HG03354 (cell line): ENCODE measurements at regions not wholly inside any gene's neighbourhood (a gene's known extent, or its start where the extent isn't known, plus 50 kb on each side); places are given as distances from the start of the nearest gene placed in this dataset.
"Not testable (repeated sequence)": the region's sequence is repeated elsewhere in the genome, so short reads cannot be mapped to it uniquely, and the experiment has no call there.

Experiments
- ATAC-seq: cut with Tn5 transposase; IDR thresholded peaks from one replicate; pipeline ENCODE4 v1.9.1; 2021; ENCODE audit warnings: mild to moderate bottlenecking; ENCODE audit not compliant: unreplicated experiment, poor library complexity, severe bottlenecking

DNA sequence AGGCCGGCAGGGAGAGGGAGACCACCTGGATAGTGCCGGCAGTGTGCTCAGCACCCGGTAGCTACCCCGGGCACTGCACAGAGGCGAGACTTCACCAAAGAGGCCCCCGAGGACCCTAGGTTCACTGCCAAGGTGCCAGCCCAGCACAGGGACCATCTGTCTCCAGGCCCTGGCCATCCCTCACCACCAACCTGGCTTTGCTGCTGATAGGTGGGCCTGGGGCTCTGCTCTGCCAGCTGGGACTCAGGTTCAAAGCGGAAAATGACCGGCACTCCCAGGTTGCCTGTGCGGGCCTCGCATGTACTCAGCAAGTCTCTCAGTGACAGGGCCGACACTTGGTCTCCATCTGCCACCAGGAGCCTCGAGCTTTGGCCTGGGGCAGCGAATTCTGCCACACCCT lies 812.2 kb downstream of the BRD1 start:
- ATAC-seq, result no peak

DNA sequence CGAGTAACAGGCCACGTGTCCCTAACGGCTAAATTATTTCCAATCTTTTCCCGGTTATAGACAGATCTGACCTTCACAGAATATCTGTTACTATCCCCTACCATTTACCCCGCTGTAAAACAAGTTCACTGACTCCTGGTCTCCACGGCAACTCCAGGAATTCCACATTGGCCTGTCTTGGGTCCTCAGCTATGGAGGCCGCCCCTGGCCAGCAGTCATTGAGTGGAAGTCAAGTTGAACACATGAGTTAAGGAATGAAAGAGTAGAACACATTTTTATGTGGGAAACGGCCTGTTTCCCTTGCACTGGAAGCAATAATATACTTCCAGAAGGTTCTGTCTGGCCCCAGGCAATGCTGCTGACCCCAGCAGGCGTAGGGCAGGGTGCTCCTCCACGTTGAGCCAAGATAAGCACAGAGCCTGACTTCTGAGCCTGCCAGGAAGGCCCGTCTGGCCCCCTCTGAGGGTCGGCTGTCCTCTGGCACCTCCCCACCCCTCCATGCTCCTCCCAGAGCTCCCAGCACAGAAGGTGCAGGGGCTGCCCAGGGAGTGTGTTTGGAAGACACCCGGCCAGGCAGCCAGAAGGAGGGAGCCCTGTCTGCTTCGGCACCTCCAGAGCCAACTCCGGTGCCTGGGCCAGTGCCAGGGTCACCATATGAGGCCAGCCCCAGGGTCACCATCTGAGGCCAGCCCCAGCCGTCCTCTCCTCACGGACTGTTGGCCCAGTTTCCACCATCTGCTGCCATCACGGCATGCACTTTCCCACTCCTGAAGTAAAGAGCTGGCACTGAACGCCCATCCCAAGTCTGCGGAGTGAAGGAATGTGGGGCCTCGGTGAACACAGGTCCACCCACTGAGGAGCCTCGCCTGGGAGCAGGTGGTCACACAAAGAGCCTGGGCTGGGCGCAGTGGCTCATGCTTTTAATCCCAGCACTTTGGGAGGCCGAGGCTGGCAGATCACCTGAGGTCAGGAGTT lies 813.2 kb downstream of the BRD1 start:
- ATAC-seq, result no peak

DNA sequence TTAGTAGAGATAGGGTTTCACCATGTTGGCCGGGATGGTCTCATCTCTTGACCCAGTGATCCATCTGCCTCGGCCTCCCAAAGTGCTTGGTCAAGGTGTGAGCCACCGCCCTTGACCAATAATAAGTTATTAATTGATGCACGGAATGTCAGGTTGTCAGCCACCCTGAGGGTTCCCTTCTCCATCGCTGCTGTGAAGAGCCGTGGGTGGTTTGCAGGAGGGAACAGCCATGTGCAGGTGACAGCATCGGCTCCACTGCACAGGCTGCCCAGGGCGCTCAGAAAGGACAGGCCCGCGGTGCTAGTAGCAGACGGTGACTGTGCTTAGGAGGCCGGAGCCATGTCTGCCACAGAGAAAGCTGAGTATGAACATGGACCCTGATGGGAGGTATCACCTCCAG lies 814.0 kb downstream of the BRD1 start:
- ATAC-seq, result no peak

DNA sequence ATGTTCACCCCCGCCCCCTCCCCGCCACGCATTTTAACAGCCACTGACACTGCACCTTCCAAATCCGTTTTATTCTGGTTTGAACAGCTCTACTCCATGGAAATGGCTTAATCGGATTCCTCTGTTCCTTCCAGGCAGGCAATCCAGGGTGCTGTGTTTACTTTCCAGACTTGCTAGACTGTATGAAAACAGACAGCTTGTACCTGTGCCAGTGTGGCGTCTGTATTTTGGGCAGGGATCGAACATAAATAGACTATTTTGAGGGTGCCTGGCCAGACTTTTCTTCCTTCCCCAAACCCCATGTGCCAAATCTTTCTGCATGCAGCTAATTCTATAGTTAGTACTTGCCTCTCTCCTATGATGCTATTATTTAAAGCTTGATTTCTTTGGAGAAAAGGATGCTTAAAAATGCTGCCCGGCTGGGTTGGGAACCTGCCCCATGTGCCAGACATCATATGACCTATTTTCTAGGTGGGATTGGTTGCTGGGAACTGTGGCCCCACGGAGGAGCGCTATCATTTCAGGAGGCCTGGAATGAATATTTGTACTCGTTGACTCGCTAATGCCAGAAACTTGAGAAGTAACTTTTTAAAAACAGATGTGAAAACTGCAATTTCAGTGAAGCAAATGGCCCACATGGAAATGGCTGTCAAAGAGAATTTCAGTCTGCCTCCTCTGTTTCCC lies 814.8 kb downstream of the BRD1 start:
- no peak for ATAC-seq

DNA sequence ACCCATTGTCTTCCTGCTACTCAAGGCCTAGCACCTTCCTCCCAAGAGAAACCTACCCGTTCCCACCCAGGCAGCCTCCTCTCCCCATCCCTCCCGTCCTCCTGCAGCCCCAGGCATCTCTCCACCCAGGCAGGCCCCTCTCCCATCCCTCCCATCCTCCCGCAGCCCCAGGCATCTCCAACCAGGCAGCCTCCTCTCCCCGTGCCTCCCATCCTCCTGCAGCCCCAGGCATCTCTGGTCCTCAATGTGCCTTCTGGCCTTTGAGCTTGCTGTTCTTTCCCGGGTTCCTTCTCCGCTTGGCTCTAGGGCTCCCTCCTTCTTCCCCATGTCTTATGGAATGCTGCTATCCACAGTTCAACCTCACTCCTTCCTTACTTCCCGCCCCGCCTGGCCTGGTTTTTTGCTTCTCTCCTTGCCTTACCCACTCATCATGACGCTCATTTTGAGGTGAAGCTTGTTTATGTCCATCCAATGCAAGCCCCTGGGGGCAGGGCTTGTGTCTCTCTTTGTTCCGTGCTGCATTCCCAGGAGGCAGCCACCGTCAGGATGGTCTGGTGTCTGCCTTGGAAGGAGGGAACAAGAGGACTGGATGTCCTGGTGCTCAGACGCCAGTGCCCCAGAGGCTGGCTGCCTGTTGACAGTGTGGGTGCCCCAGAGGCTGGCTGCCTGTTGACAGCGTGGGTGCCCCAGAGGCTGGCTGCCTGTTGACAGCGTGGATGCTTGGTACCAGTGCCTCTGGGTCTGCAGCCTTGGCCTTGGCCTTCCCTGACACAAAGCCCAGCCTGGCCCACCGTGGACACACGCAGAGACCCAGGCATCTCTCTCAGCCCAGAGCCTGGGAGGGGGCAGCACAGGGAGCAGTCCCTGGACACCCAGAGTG lies 815.7 kb downstream of the BRD1 start:
- no peak for ATAC-seq

DNA sequence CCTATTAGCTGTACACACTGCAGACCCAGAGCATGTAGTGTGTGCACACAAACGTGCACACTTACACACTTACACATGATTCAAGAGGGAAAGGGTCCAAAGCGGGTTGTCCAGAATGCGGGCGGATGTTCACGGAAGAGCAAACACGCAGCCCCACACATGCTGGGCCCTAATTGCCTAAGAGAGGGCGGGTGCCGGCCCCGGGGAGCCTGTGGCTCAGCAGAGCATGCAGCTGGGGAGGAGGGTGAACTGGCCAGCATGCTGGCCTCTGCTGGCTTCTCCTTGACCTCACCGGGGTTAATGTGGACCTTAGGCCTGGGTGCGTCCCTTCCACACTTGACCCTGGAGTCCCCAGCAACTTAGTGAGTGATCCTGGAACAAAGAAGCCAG lies 816.3 kb downstream of the BRD1 start:
- ATAC-seq, result no peak

DNA sequence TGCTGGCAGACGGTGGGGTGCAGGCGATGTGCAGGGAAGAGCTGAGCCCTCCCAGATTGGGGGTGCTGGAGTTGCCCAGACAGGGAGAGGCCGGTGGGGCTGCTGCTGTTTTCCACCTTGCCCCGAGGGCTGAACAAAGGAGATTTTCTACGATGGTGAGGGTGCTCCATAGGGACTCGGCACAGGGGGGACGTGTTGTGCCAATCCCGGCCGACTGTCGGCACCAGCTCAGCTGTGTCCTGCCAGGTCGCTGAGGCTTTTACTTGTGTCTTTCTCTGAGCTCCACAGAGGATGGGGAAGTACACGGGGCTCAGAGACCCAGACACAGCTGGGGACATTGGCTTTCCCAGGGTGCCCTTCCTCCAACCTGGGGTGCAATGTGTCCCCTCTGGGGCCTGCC lies 816.8 kb downstream of the BRD1 start:
- ATAC-seq, result no peak

DNA sequence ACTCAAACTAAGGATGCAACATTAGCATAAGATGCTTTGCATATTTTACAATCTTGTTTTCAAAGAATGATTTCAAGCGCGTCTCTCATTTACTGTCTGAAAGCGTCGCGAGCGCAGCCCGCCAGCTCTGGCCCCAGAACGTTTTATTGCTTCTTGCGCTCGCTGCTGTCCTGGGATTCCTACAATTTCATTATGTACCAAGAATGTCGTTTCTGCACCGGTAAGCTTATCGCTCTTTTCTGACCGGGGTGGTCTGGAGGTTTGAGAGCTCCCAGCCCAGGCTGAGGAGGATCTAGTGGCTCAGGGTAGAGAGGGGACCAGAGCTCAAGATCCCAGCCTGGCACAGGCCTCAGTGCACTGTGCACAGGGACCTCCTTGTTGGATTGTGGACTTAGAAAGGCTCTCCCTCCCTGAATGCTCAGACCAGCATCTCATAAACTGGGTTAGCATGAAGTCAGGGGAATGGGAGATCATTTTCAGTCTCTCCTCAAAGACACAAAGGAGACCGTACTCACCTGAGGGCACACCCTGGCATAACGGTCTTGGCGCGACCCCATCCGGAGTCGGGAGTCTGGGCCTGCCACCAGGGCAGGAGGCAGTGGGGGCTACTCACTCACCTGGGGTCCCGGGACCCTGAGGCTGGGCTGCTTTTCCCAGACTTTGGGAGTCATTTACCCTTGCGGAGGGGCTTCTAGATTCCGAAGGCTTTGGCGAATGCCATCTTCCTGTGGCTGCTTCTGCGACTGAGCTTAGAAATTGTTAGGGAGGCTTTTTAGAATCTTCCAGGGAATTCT lies 817.4 kb downstream of the BRD1 start:
- ATAC-seq, result no peak

DNA sequence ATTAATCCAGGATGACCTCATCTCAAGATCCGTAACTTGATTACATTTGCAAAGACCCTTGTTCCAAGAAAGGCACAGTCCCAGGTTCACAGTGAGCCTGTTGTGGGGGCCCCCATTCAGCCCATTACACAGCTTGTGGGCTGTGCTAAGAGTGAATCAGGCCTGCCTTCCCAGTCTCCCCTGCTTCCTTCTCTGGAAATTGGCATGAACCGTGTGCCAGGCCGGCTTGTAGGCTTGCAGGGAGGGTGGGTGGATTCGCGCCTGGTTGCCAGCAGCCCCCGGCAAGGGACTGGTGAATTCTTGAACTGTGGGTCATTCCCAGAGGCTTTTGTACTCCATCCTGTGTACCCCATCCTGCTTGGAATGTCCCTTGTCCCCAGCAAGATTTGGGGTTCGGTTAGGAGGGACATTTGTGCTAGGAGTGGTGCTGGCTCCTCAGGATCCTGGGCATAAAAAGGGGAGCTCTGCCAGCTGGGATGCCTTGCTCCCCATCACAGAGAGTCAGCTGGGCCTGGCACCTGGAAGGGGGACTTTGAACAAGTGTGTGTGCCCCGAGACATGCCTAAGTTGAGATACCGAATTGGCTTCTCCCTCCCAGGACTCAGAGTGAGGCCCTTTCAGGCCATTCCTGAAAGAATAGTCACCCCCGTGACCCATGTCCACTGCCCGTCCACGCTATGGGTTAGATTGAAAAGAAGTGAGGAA lies 818.2 kb downstream of the BRD1 start:
- no peak for ATAC-seq

DNA sequence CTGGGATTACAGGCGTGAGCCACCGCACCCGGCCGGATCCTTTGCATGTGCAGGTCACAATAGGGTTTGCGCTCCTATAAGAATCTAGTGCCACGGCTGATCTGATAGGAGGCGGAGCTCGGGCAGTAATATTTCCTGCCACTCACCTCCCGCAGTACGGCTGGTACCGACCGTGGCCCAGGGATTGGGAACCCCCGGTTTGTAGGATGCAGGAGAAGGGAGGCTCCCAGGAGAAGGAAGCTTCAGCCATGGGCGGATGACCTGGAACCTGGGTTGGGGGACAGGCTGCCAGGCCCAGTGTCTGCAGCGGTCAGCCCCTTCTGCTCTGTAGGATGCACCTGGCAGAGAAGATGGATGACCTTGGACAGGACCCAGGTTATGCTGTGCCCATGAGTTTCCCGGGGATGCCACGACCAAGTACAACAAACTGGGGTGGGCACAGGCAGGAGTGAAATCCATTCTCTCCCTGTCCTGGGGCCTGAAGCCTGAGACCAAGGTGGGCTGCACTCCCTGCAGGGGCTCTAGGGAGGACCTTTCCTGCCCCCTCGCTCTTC lies 818.9 kb downstream of the BRD1 start:
- ATAC-seq, result no peak

DNA sequence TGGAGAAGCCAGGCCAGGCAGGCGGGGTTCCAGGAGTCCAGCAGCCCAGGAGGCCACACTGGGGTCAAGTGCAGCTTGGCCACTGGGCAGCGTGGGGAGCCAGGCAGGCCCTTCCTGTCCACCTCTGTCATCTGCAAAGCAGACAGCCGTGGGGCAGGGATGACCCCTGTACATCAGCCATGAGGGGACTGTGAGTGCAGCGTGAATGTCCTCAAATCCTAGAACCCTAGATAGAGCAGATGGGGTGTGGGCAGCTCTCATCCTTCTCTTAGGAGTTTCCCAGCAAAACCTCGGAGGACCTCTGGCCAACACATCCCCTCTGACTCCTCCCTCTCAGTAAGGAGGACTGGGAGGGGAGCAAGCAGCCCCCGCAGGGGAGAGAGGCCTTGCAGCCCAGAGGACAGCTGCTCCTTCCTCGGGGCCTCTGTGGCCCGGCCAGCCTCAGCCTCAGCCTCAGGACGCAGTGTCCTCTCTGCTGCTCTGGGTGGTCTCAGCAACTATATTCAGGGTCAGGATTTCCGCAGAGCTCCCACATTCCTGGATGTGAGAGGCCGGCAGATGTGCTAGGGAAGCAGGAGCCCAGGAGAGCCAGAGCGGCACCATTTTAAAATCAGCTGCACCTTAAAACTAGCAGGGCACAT lies 820.5 kb downstream of the BRD1 start:
- ATAC-seq, result no peak

DNA sequence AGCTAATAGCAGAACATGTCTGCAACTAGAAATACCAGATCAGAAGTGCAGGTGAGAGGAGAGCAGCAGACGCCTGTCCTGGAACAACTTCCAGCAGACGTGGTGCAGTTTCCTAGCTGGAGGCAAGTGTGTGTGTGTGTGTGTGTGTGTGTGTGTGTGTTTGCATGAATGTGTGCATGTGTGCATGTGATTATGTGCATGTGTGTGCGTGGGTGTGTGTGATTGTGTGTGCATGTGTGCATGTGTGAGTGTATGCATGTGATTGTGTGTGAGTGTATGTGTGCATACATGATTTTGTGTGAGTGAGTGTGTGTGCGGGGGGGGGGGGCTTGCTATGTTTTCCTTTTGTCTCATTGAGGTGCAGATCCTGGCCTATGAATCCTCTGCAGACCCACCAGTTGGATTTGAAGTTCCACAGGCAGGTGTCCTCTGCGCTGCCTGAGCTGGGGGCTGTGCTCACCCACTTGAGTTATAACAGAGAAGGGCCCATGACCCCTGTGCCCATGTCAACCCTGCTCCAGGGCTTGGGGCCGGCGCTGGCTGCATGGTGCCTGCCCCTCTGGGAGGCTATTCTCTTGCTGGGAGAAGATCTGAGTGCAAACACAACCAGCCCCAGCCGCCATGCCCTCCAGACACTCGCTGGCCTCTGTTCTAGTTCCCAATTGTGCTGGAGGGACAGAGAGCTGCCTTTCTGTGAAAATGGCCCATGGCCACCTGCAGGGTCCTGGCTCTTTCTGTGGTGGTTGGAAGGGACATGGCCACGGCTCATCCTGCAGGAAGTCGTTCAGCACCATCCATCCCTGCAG lies 821.3 kb downstream of the BRD1 start:
- no peak for ATAC-seq

DNA sequence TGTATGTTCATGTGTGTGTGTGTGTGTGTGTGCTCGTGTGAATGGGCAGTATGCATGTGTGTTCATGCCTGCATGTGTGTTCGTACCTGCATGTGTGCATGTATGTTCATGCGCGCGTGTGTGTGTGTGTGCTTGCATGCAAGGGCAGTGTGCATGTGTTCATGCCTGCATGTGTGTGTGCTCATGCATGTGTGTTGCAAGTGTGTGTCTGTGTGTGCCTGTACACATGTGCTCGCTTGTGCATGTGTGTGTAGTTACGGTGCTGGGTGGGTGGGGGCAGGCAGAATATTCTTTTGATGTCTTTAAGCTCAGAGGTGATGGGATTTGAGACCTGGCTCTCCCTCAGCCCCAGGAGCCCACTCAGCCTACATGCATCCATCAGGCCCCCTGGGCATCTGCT lies 822.1 kb downstream of the BRD1 start:
- ATAC-seq, result no peak

DNA sequence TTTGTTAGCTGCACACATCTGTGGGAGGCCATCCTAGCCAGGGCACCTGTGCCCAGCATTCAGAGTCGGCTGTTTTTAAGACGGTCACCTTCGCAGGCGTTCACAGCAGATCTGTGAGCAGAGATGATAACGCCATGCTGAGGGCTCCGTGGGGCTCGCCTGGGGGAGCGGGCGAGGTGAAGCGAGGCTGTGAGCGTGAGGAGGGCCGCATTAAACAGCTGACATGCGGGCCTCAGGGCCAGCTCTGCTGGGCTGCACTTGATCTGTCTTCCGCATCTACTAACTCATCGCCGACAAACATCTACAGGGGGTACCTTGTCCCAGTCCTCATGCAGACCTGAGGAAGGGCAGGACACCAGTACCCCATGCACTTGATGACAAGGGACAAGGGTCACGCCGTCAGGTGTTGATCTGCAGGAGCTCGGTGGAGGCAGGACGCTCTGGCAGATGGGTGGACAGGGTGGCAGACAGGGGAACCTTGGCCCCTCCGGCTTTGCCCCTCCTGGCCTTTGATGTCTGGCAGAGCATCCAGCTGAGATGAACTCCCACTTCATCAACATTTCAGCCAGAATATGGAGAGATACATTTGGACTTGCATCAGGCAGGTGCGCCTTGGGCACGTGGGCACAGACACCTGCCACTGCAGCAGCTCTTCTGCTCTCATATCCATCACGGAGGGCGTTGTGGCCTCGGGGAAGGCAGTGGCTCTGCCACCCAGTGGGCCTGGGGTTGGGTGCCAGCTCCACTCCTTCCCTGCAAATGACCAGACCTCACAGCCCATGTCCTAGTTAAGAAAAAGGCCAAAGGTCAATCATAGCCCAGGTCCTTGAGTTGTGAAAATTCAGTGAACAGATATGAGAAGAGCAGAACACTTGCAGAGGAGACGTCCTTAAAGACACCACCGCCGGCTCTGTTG lies 822.9 kb downstream of the BRD1 start:
- ATAC-seq, result no peak

DNA sequence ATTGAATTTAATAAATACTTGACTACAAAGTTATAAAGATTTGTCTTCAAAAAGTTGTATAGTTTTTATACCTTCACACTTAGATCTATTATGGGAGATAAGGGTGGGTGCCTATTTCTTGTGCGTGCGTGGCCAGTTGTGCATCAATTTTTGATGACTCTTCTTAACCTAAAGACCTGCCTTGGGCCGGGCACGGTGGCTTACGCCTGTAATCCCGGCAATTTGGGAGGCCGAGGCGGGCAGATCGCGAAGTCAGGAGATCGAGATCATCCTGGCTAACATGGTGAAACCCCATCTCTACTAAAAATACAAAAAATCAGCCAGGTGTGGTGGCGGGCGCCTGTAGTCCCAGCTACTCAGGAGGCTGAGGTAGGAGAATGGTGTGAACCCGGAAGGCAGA lies 830.1 kb downstream of the BRD1 start:
- ATAC-seq, result not testable (repeated sequence)

DNA sequence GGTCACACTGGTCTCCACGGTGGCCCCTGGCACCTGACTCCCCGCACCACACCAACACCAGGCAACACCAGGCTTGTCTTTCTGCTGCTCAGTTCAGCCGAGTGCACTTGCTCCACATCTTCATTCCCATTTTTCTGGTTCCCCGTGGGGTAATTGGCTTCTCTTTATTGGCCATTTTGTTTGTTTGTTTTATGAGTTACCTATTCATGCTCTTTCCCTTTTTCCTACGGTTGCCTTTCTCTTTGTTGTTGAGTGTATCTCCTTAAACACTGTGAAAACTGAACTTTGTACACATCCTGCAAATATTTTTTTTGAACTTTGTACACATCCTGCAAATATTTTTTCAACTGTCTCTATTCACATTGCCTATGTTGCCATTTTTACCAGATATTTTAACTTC lies 834.0 kb downstream of the BRD1 start:
- no peak for ATAC-seq
